Astrocyte (in vitro differentiated cells and primary cell): ENCODE measurements at regions not wholly inside any gene's neighbourhood (a gene's known extent, or its start where the extent isn't known, plus 50 kb on each side); places are given as distances from the start of the nearest gene placed in this dataset.
A peak's percentile ranks its signal among the peaks of the same experiment; 100 is the strongest.

Experiments used
- DNase-seq: peaks from one replicate; pipeline ENCODE4 v3.0.0-alpha.2; 2010; ENCODE audit warnings: low read depth
- FAIRE-seq: peaks from 2 replicates; lab custom pipeline; 2011; peaks lifted over from hg19 to GRCh38; lab: Jason Lieb, UNC
- H2AFZ ChIP-seq: 2 replicates; pipeline ENCODE4 v1.6.0; 2012; ENCODE audit warnings: low read depth, low read length, inconsistent platforms
- H3K27ac ChIP-seq: 2 replicates; pipeline ENCODE4 v1.5.1; 2011; ENCODE audit warnings: low read depth, low read length, inconsistent platforms
- H3K27me3 ChIP-seq: 2 replicates; pipeline ENCODE4 v1.6.0; 2011; ENCODE audit warnings: low read length, inconsistent platforms; ENCODE audit not compliant: insufficient read depth
- H3K36me3 ChIP-seq: 2 replicates; pipeline ENCODE4 v1.5.1; 2011; ENCODE audit warnings: low read length, inconsistent platforms; ENCODE audit not compliant: insufficient read depth
- H3K4me1 ChIP-seq: 2 replicates; pipeline ENCODE4 v1.5.1; 2011; ENCODE audit warnings: low read length, inconsistent platforms; ENCODE audit not compliant: insufficient read depth
- H3K4me2 ChIP-seq: 2 replicates; pipeline ENCODE4 v1.6.0; 2012; ENCODE audit warnings: low read length, inconsistent platforms
- H3K4me3 ChIP-seq: 2 replicates; pipeline ENCODE4 v1.5.1; 2011; ENCODE audit warnings: low read depth, mild to moderate bottlenecking, low read length, inconsistent platforms; ENCODE audit not compliant: insufficient read depth
- H3K79me2 ChIP-seq: 2 replicates; pipeline ENCODE4 v1.6.0; 2012; ENCODE audit warnings: mild to moderate bottlenecking, low read length, inconsistent platforms; ENCODE audit not compliant: insufficient read depth
- H3K9ac ChIP-seq: 2 replicates; pipeline ENCODE4 v1.6.0; 2012; ENCODE audit warnings: mild to moderate bottlenecking, low read length, inconsistent platforms
- H3K9me3 ChIP-seq: 2 replicates; pipeline ENCODE4 v1.5.1; 2012; ENCODE audit warnings: low read depth, mild to moderate bottlenecking, low read length, inconsistent platforms; ENCODE audit not compliant: insufficient read depth
- H4K20me1 ChIP-seq: 2 replicates; pipeline ENCODE4 v1.6.0; 2012; ENCODE audit warnings: low read length, inconsistent platforms; ENCODE audit not compliant: insufficient read depth
- H3K27ac Mint-ChIP-seq: one replicate; pipeline ENCODE4 v1.8.0; 2021; ENCODE audit warnings: mild to moderate bottlenecking, mixed read lengths; ENCODE audit not compliant: unreplicated experiment
- H3K27me3 Mint-ChIP-seq: one replicate; pipeline ENCODE4 v1.8.0; 2021; ENCODE audit warnings: low read depth, mixed read lengths; ENCODE audit not compliant: unreplicated experiment
- H3K36me3 Mint-ChIP-seq: one replicate; pipeline ENCODE4 v1.8.0; 2021; ENCODE audit warnings: low read depth, mixed read lengths; ENCODE audit not compliant: unreplicated experiment
- H3K4me1 Mint-ChIP-seq: one replicate; pipeline ENCODE4 v1.8.0; 2021; ENCODE audit warnings: low read depth, mixed read lengths; ENCODE audit not compliant: unreplicated experiment
- H3K4me3 Mint-ChIP-seq: one replicate; pipeline ENCODE4 v1.8.0; 2021; ENCODE audit warnings: mild to moderate bottlenecking, moderate library complexity, mixed read lengths; ENCODE audit not compliant: unreplicated experiment
- H3K9me3 Mint-ChIP-seq: one replicate; pipeline ENCODE4 v1.8.0; 2021; ENCODE audit warnings: mild to moderate bottlenecking, mixed read lengths; ENCODE audit not compliant: unreplicated experiment
- CTCF ChIP-seq: IDR thresholded peaks from 2 replicates; pipeline ENCODE4 v1.5.1; 2011; ENCODE audit warnings: low read depth, mild to moderate bottlenecking, inconsistent platforms, low read length, moderate library complexity; ENCODE audit not compliant: insufficient read depth
- EZH2 ChIP-seq: IDR thresholded peaks from 2 replicates; pipeline ENCODE4 v1.6.1; 2012; ENCODE audit warnings: mild to moderate bottlenecking, low read length, inconsistent platforms; ENCODE audit not compliant: insufficient read depth

GRCh38 chr4:187065396-187065795, 341.7 kb upstream of the FAT1 start:
- H3K9me3 Mint-ChIP-seq = no peaks in the 10 kb centered on the region
- DNase-seq (peak; percentile 4), FAIRE-seq (no peak)
- H3K4me2 ChIP-seq = no peak overlapping the region
- H3K9ac ChIP-seq = no peak overlapping the region
- H3K27me3 ChIP-seq = no peaks in the 10 kb centered on the region
- no peaks in the 10 kb centered on the region for H3K36me3 ChIP-seq
- H3K4me1 ChIP-seq = no peaks in the 10 kb centered on the region
- no peaks in the 10 kb centered on the region for H3K27me3 Mint-ChIP-seq
- no peaks in the 10 kb centered on the region for H3K9me3 ChIP-seq
- H3K4me3 Mint-ChIP-seq = no peak overlapping the region
- H3K4me1 Mint-ChIP-seq = no peaks in the 10 kb centered on the region
- no peak overlapping the region for H3K27ac ChIP-seq
- H3K4me3 ChIP-seq = no peak overlapping the region
- no peak overlapping the region for H3K27ac Mint-ChIP-seq
- no peaks in the 10 kb centered on the region for H4K20me1 ChIP-seq
- no peaks in the 10 kb centered on the region for H3K79me2 ChIP-seq
- no peaks in the 10 kb centered on the region for H3K36me3 Mint-ChIP-seq
- no peak for TF ChIP-seq CTCF
- no peak for TF ChIP-seq EZH2
- H2AFZ ChIP-seq = no peak overlapping the region

- no peak for FAIRE-seq
- H3K27ac Mint-ChIP-seq = no peak overlapping the region
These were observed 342.1 kb upstream of the FAT1 start for GRCh38 chr4:187065806-187066205.

More at GRCh38 chr4:187065806-187066205, 342.1 kb upstream of the FAT1 start:
- Mint-ChIP-seq H3K4me1 (no peaks in the 10 kb centered on the region), H3K27me3 (no peaks in the 10 kb centered on the region), H3K9me3 (no peaks in the 10 kb centered on the region), H3K36me3 (no peaks in the 10 kb centered on the region), H3K4me3 (no peak overlapping the region)
- Histone ChIP-seq H3K79me2 (no peaks in the 10 kb centered on the region), H3K27ac (no peak overlapping the region), H3K9me3 (no peaks in the 10 kb centered on the region), H3K27me3 (no peaks in the 10 kb centered on the region), H2AFZ (no peak overlapping the region), H3K4me3 (no peak overlapping the region), H4K20me1 (no peaks in the 10 kb centered on the region), H3K4me1 (no peaks in the 10 kb centered on the region), H3K9ac (no peak overlapping the region), H3K36me3 (no peaks in the 10 kb centered on the region), H3K4me2 (no peak overlapping the region)
- TF ChIP-seq EZH2 = no peak
- TF ChIP-seq CTCF = no peak
- no peak for DNase-seq
